Right renal cortex interstitium (tissue), 3 donors: ENCODE measurements at regions not wholly inside any gene's neighbourhood (a gene's known extent, or its start where the extent isn't known, plus 50 kb on each side); places are given as distances from the start of the nearest gene placed in this dataset.

Source experiments
- DNase-seq, 3 donors: peaks; one replicate each; pipeline ENCODE4 v3.0.0-alpha.2; 2013; ENCODE audit warnings: low read depth in 3 of 3, low spot score in 2 of 3

GRCh38 chr4:138964716-138965426 is 50.7 kb upstream of the NOCT start:
- no peak for DNase-seq

GRCh38 chr4:138963412-138963811 is 52.2 kb upstream of the NOCT start:
- no peak for DNase-seq

GRCh38 chr4:138961664-138962063 is 53.9 kb upstream of the NOCT start:
- no peak for DNase-seq

- DNase-seq: no peak
Measured at GRCh38 chr4:138961129-138961528, 54.5 kb upstream of the NOCT start.

- DNase-seq: no peak
Measured at GRCh38 chr4:138960175-138960710, 55.3 kb upstream of the NOCT start.

GRCh38 chr4:138959097-138959815 is 56.3 kb upstream of the NOCT start:
- DNase-seq: no peak

GRCh38 chr4:138958519-138958918 is 57.1 kb upstream of the NOCT start:
- no peak for DNase-seq

GRCh38 chr4:138957302-138957701 is 58.3 kb upstream of the NOCT start:
- DNase-seq: no peak

- no peak for DNase-seq
Measured at GRCh38 chr4:138954428-138954827, 61.2 kb upstream of the NOCT start.

GRCh38 chr4:138953961-138954371 is 61.6 kb upstream of the NOCT start:
- no peak for DNase-seq

- no peak for DNase-seq
Measured at GRCh38 chr4:138952411-138952810, 63.2 kb upstream of the NOCT start.

- no peak for DNase-seq
Measured at GRCh38 chr4:138951764-138952163, 63.8 kb upstream of the NOCT start.

GRCh38 chr4:138949866-138950265 is 65.7 kb upstream of the NOCT start:
- no peak for DNase-seq

GRCh38 chr4:138948918-138949317 is 66.7 kb upstream of the NOCT start:
- no peak for DNase-seq

GRCh38 chr4:138946306-138946705 is 69.3 kb upstream of the NOCT start:
- no peak for DNase-seq

GRCh38 chr4:138945840-138946239 is 69.7 kb upstream of the NOCT start:
- DNase-seq: no peak

GRCh38 chr4:138945401-138945800 is 70.2 kb upstream of the NOCT start:
- no peak for DNase-seq

GRCh38 chr4:138943893-138944292 is 71.7 kb upstream of the NOCT start:
- DNase-seq: no peak

- no peak for DNase-seq
Measured at GRCh38 chr4:138941037-138941436, 74.5 kb upstream of the NOCT start.

- no peak for DNase-seq
Measured at GRCh38 chr4:138939960-138940359, 75.6 kb upstream of the NOCT start.

GRCh38 chr4:138938366-138938690 is 77.3 kb upstream of the NOCT start:
- DNase-seq: peak in 1 of 3 donors; percentile 39

GRCh38 chr4:138935135-138935807 is 80.3 kb upstream of the NOCT start:
- no peak for DNase-seq
